NCI-H1694 (cell line): ENCODE measurements at regions not wholly inside any gene's neighbourhood (a gene's known extent, or its start where the extent isn't known, plus 50 kb on each side); places are given as distances from the start of the nearest gene placed in this dataset.

Experiments used
- DNase-seq: peaks from one replicate; lab custom pipeline; 2025; lab: John Stamatoyannopoulos, UW

GRCh38 chr18:79609841-79610281 is 69.7 kb upstream of the CTDP1 start:
- no peak for DNase-seq

- DNase-seq = no peak
Measured at GRCh38 chr18:79610461-79611039, 69.1 kb upstream of the CTDP1 start.

- DNase-seq = no peak
Measured at GRCh38 chr18:79611040-79611681, 68.4 kb upstream of the CTDP1 start.

GRCh38 chr18:79612291-79613108 is 67.1 kb upstream of the CTDP1 start:
- DNase-seq = no peak

GRCh38 chr18:79613186-79613931 is 66.2 kb upstream of the CTDP1 start:
- no peak for DNase-seq

GRCh38 chr18:79614211-79614955 is 65.2 kb upstream of the CTDP1 start:
- no peak for DNase-seq

GRCh38 chr18:79615091-79615490 is 64.5 kb upstream of the CTDP1 start:
- DNase-seq = no peak

- no peak for DNase-seq
Measured at GRCh38 chr18:79615586-79615985, 64.0 kb upstream of the CTDP1 start.

GRCh38 chr18:79616651-79617510 is 62.7 kb upstream of the CTDP1 start:
- no peak for DNase-seq

GRCh38 chr18:79617511-79618500 is 61.8 kb upstream of the CTDP1 start:
- DNase-seq = no peak

GRCh38 chr18:79620576-79621165 is 58.9 kb upstream of the CTDP1 start:
- no peak for DNase-seq

GRCh38 chr18:79621501-79621900 is 58.1 kb upstream of the CTDP1 start:
- DNase-seq = no peak

- DNase-seq = no peak
Measured at GRCh38 chr18:79622004-79622403, 57.6 kb upstream of the CTDP1 start.

GRCh38 chr18:79624356-79625170 is 55.0 kb upstream of the CTDP1 start:
- no peak for DNase-seq

- DNase-seq = no peak
Measured at GRCh38 chr18:79625195-79625923, 54.2 kb upstream of the CTDP1 start.

GRCh38 chr18:79625924-79626561 is 53.6 kb upstream of the CTDP1 start:
- no peak for DNase-seq
